HCT116 (cell line): ENCODE measurements at regions not wholly inside any gene's neighbourhood (a gene's known extent, or its start where the extent isn't known, plus 50 kb on each side); places are given as distances from the start of the nearest gene placed in this dataset.

ENCODE experiments used
- ATAC-seq: fragments of 200-7000 bp; cut with Tn5 transposase; 2 replicates; pipeline ENCODE4 v1.9.1; 2020; ENCODE audit warnings: mild to moderate bottlenecking, moderate library complexity
- BruUV-seq: library from RNA; stranded (reverse); fragments of 400-500 nt; replicated peaks from 2 replicates; lab custom pipeline; 2021; lab: Mats Ljungman, UMichigan
- CTCF ChIA-PET: fragments of 300-600 bp; sonication (Branson Sonifier 250); formaldehyde crosslinking; loops from one replicate; lab custom pipeline; 2021; ENCODE audit warnings: antibody characterized with exemption; lab: Charles Lee
- POLR2A ChIA-PET: fragments of 300-600, 350-600 bp; sonication (Branson Sonifier 250); formaldehyde crosslinking; loops from one replicate; lab custom pipeline; 2021; ENCODE audit warnings: antibody characterized with exemption; lab: Charles Lee
- RAD21 ChIA-PET, 2 experiments: fragments of 300-600 bp; sonication (Branson Sonifier 250); formaldehyde crosslinking; loops; one replicate each; lab custom pipeline; 2023; ENCODE audit warnings: low total read pairs in 2 of 2; ENCODE audit not compliant: uncharacterized antibody in 2 of 2, unreplicated experiment in 2 of 2, low non-redundant PET in 1 of 2; lab: Charles Lee
- DNase-seq: peaks from one replicate; pipeline ENCODE4 v3.0.0-alpha.2; 2010; ENCODE audit warnings: low read depth, low spot score
- H2AFZ ChIP-seq: fragments of 200-600 bp; shearing (Covaris generic), sonication (generic); 2 replicates; pipeline ENCODE4 v1.6.1; 2017; ENCODE audit warnings: low read depth, mixed run types, mixed read lengths, antibody characterized with exemption, low read length; ENCODE audit not compliant: poor library complexity, severe bottlenecking
- H3K27ac ChIP-seq: 2 replicates; pipeline ENCODE4 v1.5.1; 2012; ENCODE audit warnings: low read depth, low read length
- H3K27me3 ChIP-seq: fragments of 200-600 bp; sonication (generic); 2 replicates; pipeline ENCODE4 v1.6.1; 2016; ENCODE audit warnings: mixed run types, low read length, mixed read lengths; ENCODE audit not compliant: insufficient read depth
- H3K36me3 ChIP-seq, 2 experiments: fragments of 200-500 bp in 1 of 2; fragments of 200-600 bp in 1 of 2; sonication (Bioruptor generic) in 1 of 2; sonication (generic) in 1 of 2; 2 replicates each; pipeline versions ENCODE4 v1.5.1 to v1.6.1; 2014 to 2016; ENCODE audit warnings: low read length in 2 of 2, inconsistent platforms in 1 of 2, mixed read lengths in 1 of 2, mixed run types in 1 of 2; ENCODE audit not compliant: insufficient read depth in 2 of 2, control insufficient read depth in 1 of 2
- H3K4me1 ChIP-seq, 2 experiments: fragments of 200-600 bp in 1 of 2; sonication (generic) in 1 of 2; 2 replicates each; pipeline versions ENCODE4 v1.5.1 to v1.6.1; 2012 to 2017; ENCODE audit warnings: low read length in 2 of 2, inconsistent platforms in 1 of 2, mild to moderate bottlenecking in 1 of 2, mixed read lengths in 1 of 2, mixed run types in 1 of 2, moderate library complexity in 1 of 2; ENCODE audit not compliant: insufficient read depth in 2 of 2, control insufficient read depth in 1 of 2
- H3K4me2 ChIP-seq: fragments of 200-600 bp; sonication (generic); 2 replicates; pipeline ENCODE4 v1.6.1; 2017; ENCODE audit warnings: mixed run types, low read length, mixed read lengths
- H3K4me3 ChIP-seq, 2 experiments: fragments of 200-600 bp in 1 of 2; sonication (generic) in 1 of 2; replicated peaks in 1 of 2; 2 replicates each; pipeline ENCODE4 v1.5.1; 2011 to 2016; ENCODE audit warnings: low read length in 2 of 2, control low read depth in 1 of 2, low read depth in 1 of 2, mild to moderate bottlenecking in 1 of 2, mixed read lengths in 1 of 2, mixed run types in 1 of 2
- H3K79me2 ChIP-seq: fragments of 200-600 bp; sonication (generic); 2 replicates; pipeline ENCODE4 v1.6.1; 2017; ENCODE audit warnings: mild to moderate bottlenecking, mixed run types, low read length, moderate library complexity, mixed read lengths; ENCODE audit not compliant: insufficient read depth
- H3K9ac ChIP-seq: fragments of 200-600 bp; sonication (generic); 2 replicates; pipeline ENCODE4 v1.6.1; 2016; ENCODE audit warnings: low read length, mixed read lengths
- H3K9me2 ChIP-seq: fragments of 200-600 bp; sonication (generic), shearing (Covaris generic); 2 replicates; pipeline ENCODE4 v1.6.1; 2017; ENCODE audit warnings: mixed run types, mild to moderate bottlenecking, moderate library complexity; ENCODE audit not compliant: insufficient read depth
- H3K9me3 ChIP-seq, 2 experiments: fragments of 200-500 bp in 1 of 2; fragments of 200-600 bp in 1 of 2; sonication (Bioruptor generic) in 1 of 2; sonication (generic) in 1 of 2; 2 replicates each; pipeline ENCODE4 v1.6.1; 2014 to 2017; ENCODE audit warnings: low read length in 2 of 2, mixed read lengths in 2 of 2, inconsistent platforms in 1 of 2, low read depth in 1 of 2, mild to moderate bottlenecking in 1 of 2, mixed run types in 1 of 2, moderate library complexity in 1 of 2; ENCODE audit not compliant: control insufficient read depth in 1 of 2, insufficient read depth in 1 of 2
- H4K20me1 ChIP-seq: fragments of 200-600 bp; sonication (generic), shearing (Covaris generic); 2 replicates; pipeline ENCODE4 v1.6.1; 2017; ENCODE audit warnings: mixed run types, mild to moderate bottlenecking, moderate library complexity; ENCODE audit not compliant: insufficient read depth
- CBX3 ChIP-seq: IDR thresholded peaks from 2 replicates; pipeline ENCODE4 v1.6.1; 2012; ENCODE audit warnings: low read depth
- CTCF ChIP-seq, 3 experiments: fragments of 200-600 bp in 1 of 3; sonication (generic) in 1 of 3; IDR thresholded peaks in 2 of 3; conservative IDR thresholded peaks in 1 of 3; 2 replicates each; pipeline ENCODE4 v1.5.1; 2012 to 2017; ENCODE audit warnings: low read depth in 2 of 3, low read length in 2 of 3, antibody characterized with exemption in 1 of 3, borderline replicate concordance in 1 of 3, control low read depth in 1 of 3, mild to moderate bottlenecking in 1 of 3, mixed read lengths in 1 of 3, mixed run types in 1 of 3, moderate library complexity in 1 of 3; ENCODE audit not compliant: insufficient read depth in 1 of 3
- EGR1 ChIP-seq: IDR thresholded peaks from 2 replicates; pipeline ENCODE4 v1.6.1; 2012; ENCODE audit warnings: low read depth
- EZH2 ChIP-seq: fragments of 200-600 bp; sonication (generic); IDR thresholded peaks from 2 replicates; pipeline ENCODE4 v1.6.1; 2017; ENCODE audit warnings: antibody characterized with exemption, mixed run types
- EZH2phosphoT487 ChIP-seq: fragments of 200-600 bp; IDR thresholded peaks from 2 replicates; pipeline ENCODE4 v1.6.1; 2018; ENCODE audit warnings: antibody characterized with exemption, borderline replicate concordance
- FOSL1 ChIP-seq: IDR thresholded peaks from 2 replicates; pipeline ENCODE4 v1.6.1; 2012; ENCODE audit warnings: low read depth
- JUND ChIP-seq: IDR thresholded peaks from 2 replicates; pipeline ENCODE4 v1.6.1; 2012
- MAX ChIP-seq: IDR thresholded peaks from 2 replicates; pipeline ENCODE4 v1.6.1; 2012
- POLR2A ChIP-seq: IDR thresholded peaks from 2 replicates; pipeline ENCODE4 v1.7.0; 2011; ENCODE audit warnings: borderline replicate concordance; ENCODE audit not compliant: insufficient read depth, insufficient read length; ENCODE audit errors: extremely low read depth
- RAD21 ChIP-seq: IDR thresholded peaks from 2 replicates; pipeline ENCODE4 v1.6.1; 2012; ENCODE audit warnings: low read depth, mild to moderate bottlenecking
- REST ChIP-seq: IDR thresholded peaks from 2 replicates; pipeline ENCODE4 v1.6.1; 2012; ENCODE audit warnings: low read depth
- SIN3A ChIP-seq: IDR thresholded peaks from 2 replicates; pipeline ENCODE4 v1.6.1; 2012; ENCODE audit warnings: low read depth
- SP1 ChIP-seq: IDR thresholded peaks from 2 replicates; pipeline ENCODE4 v1.6.1; 2012; ENCODE audit warnings: low read depth
- ZNF274 ChIP-seq: fragments of 200-500 bp; sonication (Bioruptor generic); IDR thresholded peaks from 2 replicates; pipeline ENCODE4 v1.6.1; 2014; ENCODE audit warnings: mild to moderate bottlenecking, low read depth, low read length, inconsistent platforms
- intact Hi-C: fragments of 100-400 bp; cut with micrococcal nuclease; formaldehyde crosslinking; loops from 2 replicates; pipeline ENCODE4 v1.10.0; 2022

GRCh38 chr14:82060219-82060618 lies 526.6 kb upstream of the SEL1L start:
- Histone ChIP-seq H3K27ac (no peak overlapping the region), H3K79me2 (no peaks in the 10 kb centered on the region), H3K4me3 (no peak overlapping the region), H4K20me1 (no peaks in the 10 kb centered on the region), H3K9me3 (peaks cover 0 to 26% of the 10 kb centered on the region in 2 experiments; a peak in 2 of 4 replicates), H3K36me3 (no peaks in the 10 kb centered on the region), H3K4me2 (no peak overlapping the region), H3K27me3 (no peaks in the 10 kb centered on the region), H2AFZ (no peak overlapping the region), H3K9me2 (no peaks in the 10 kb centered on the region), H3K4me1 (no peaks in the 10 kb centered on the region), H3K9ac (no peak overlapping the region)
- no TSS peak for BruUV-seq
- CTCF ChIA-PET, result no interaction called here
- no peak for TF ChIP-seq CTCF (IDR thresholded peaks at IDR 0.05 in 2 of 3, conservative IDR thresholded peaks at IDR 0.05 in 1 of 3; ENCODE audit: borderline replicate concordance in 1 of 3, insufficient read depth in 1 of 3, low read depth in 2 of 3, low read length in 2 of 3)
- TF ChIP-seq REST, result no peak
- no peak for TF ChIP-seq FOSL1
- no peak for TF ChIP-seq SIN3A
- no peak for TF ChIP-seq RAD21
- no peak for TF ChIP-seq EZH2phosphoT487
- no peak for TF ChIP-seq POLR2A
- no peak for TF ChIP-seq EGR1
- no peak for TF ChIP-seq MAX
- no peak for TF ChIP-seq CBX3
- no peak for TF ChIP-seq JUND
- TF ChIP-seq ZNF274, result no peak
- no peak for TF ChIP-seq EZH2
- no peak for TF ChIP-seq SP1
- ATAC-seq, result no peak
- intact Hi-C loops, result no loop called here
- no peak for DNase-seq
- POLR2A ChIA-PET, result no interaction called here
- RAD21 ChIA-PET, result no interaction called here
